ENCODE measurements at regions not wholly inside any gene's neighbourhood (a gene's known extent, or its start where the extent isn't known, plus 50 kb on each side); places are given as distances from the start of the nearest gene placed in this dataset.

DNA sequence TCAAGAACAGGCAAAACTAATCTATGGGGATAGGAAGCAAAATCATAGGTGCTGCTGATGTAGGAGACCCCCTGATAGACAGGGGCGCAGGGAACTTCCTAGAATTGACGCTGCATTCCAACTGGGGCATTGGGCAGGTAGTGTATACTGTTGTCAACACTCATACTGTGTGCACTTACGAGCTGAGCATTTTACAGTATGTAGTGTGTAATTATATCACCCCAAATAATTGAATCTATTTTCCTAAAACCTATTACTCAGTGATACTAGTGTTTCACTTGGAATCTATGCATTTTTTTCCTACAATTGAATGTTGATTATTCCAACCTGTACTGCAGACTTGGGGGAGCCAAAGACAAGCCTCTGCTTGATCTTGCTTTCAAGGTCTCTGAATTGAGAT lies 207.0 kb upstream of the PRKCQ start:
- Histone ChIP-seq H3K4me2 (ENCODE audit: insufficient read depth, insufficient read length, low read length) (no peak overlapping the region), H3K4ac (ENCODE audit: low read depth, low read length) (no peak overlapping the region), H4K8ac (replicated peaks; ENCODE audit: insufficient read length, low read depth, low read length) (no peak overlapping the region), H2AFZ (ENCODE audit: low read length) (no peak overlapping the region), H2AK5ac (ENCODE audit: insufficient read length, low read length) (no peak overlapping the region), H3K14ac (ENCODE audit: insufficient read depth, low read length) (no peak overlapping the region), H3K27ac (ENCODE audit: insufficient read length, low read depth, low read length) (no peak overlapping the region), H3K56ac (ENCODE audit: insufficient read length, low read depth, low read length) (no peak overlapping the region), H3K79me2 (ENCODE audit: insufficient read depth, low read length) (no peaks in the 10 kb centered on the region), H3K4me1 (ENCODE audit: insufficient read depth, low read length) (peaks cover 5% of the 10 kb centered on the region; the same call in 1 of the 2 replicates), H4K20me1 (ENCODE audit: control insufficient read depth, insufficient read depth, insufficient read length) (no peaks in the 10 kb centered on the region), H4K91ac (ENCODE audit: insufficient read length, low read depth, low read length) (no peak overlapping the region), H2BK20ac (ENCODE audit: low read depth, low read length, poor library complexity, severe bottlenecking) (no peak overlapping the region), H3T11ph (ENCODE audit: low read length) (no peak overlapping the region), H3K23me2 (ENCODE audit: insufficient read length, low read depth, low read length, poor library complexity, severe bottlenecking) (no peaks in the 10 kb centered on the region), H2BK5ac (ENCODE audit: insufficient read length, low read length) (no peak overlapping the region), H2BK12ac (ENCODE audit: insufficient read length, low read depth, low read length) (no peak overlapping the region), H4K5ac (ENCODE audit: insufficient read length, low read depth, low read length) (no peak overlapping the region), H3K9me3 (ENCODE audit: control insufficient read depth, low read depth, low read length) (no peaks in the 10 kb centered on the region), H3K23ac (ENCODE audit: insufficient read length, low read depth, low read length) (no peak overlapping the region), H3K79me1 (ENCODE audit: insufficient read depth, low read depth, low read length, poor library complexity, severe bottlenecking) (no peaks in the 10 kb centered on the region), H3K18ac (ENCODE audit: insufficient read length, low read depth, low read length) (no peak overlapping the region), H3K27me3 (ENCODE audit: insufficient read depth, low read length) (no peaks in the 10 kb centered on the region), H3K9ac (ENCODE audit: extremely low read depth, insufficient read length, low read length) (no peak overlapping the region), H2BK120ac (ENCODE audit: low read depth, low read length, poor library complexity, severe bottlenecking) (no peak overlapping the region), H2BK15ac (ENCODE audit: low read depth, low read length) (no peak overlapping the region)
- H3K4me1 Mint-ChIP-seq = peaks cover 28 to 47% of the 10 kb centered on the region in 2 experiments
- no peaks in the 10 kb centered on the region for H3K9me3 Mint-ChIP-seq
- WGBS (ENCODE audit: extremely low coverage, insufficient read length, low lambda C conversion rate) = no CpG with 5 or more reads among the region's 3 CpGs
- no peak for DNase-seq
- TF ChIP-seq, protein P1, sequence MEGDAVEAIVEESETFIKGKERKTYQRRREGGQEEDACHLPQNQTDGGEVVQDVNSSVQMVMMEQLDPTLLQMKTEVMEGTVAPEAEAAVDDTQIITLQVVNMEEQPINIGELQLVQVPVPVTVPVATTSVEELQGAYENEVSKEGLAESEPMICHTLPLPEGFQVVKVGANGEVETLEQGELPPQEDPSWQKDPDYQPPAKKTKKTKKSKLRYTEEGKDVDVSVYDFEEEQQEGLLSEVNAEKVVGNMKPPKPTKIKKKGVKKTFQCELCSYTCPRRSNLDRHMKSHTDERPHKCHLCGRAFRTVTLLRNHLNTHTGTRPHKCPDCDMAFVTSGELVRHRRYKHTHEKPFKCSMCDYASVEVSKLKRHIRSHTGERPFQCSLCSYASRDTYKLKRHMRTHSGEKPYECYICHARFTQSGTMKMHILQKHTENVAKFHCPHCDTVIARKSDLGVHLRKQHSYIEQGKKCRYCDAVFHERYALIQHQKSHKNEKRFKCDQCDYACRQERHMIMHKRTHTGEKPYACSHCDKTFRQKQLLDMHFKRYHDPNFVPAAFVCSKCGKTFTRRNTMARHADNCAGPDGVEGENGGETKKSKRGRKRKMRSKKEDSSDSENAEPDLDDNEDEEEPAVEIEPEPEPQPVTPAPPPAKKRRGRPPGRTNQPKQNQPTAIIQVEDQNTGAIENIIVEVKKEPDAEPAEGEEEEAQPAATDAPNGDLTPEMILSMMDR (conservative IDR thresholded peaks at IDR 0.05) = no peak
- no peak overlapping the region for H3K27ac Mint-ChIP-seq
- H3K27me3 Mint-ChIP-seq (ENCODE audit: low read depth) = no peaks in the 10 kb centered on the region
- peaks cover 0 to 39% (median 0%) of the 10 kb centered on the region in 3 experiments; a peak in 2 of 7 replicates for H3K36me3 Mint-ChIP-seq (ENCODE audit: insufficient read depth in 1 of 3, low read depth in 3 of 3)
- H3K4me3 Mint-ChIP-seq = no peak overlapping the region

All from H9 (cell line).